ENCODE measurements at regions not wholly inside any gene's neighbourhood (a gene's known extent, or its start where the extent isn't known, plus 50 kb on each side); places are given as distances from the start of the nearest gene placed in this dataset.

- intact Hi-C loops (cut with micrococcal nuclease): no loop called here
Measured at GRCh38 chr1:59220356-59220755, 76.5 kb upstream of the FGGY start.

- intact Hi-C loops (cut with micrococcal nuclease): no loop called here
Measured at GRCh38 chr1:59223198-59223597, 73.7 kb upstream of the FGGY start.

- intact Hi-C loops (cut with micrococcal nuclease): no loop called here
Measured at GRCh38 chr1:59223989-59224634, 72.8 kb upstream of the FGGY start.

- intact Hi-C loops (cut with micrococcal nuclease): loop anchor here (1.0 kb wide), 1 partner anchor 505 kb away; no protein-coding TSS in a partner anchor
Measured at GRCh38 chr1:59225594-59226316, 71.1 kb upstream of the FGGY start.

- intact Hi-C loops (cut with micrococcal nuclease): no loop called here
Measured at GRCh38 chr1:59229138-59229537, 67.8 kb upstream of the FGGY start.

GRCh38 chr1:59230622-59231021, 66.3 kb upstream of the FGGY start:
- intact Hi-C loops (cut with micrococcal nuclease): no loop called here

GRCh38 chr1:59232216-59232615, 64.7 kb upstream of the FGGY start:
- intact Hi-C loops (cut with micrococcal nuclease): no loop called here

GRCh38 chr1:59233444-59233843, 63.5 kb upstream of the FGGY start:
- intact Hi-C loops (cut with micrococcal nuclease): no loop called here

GRCh38 chr1:59236721-59237545, 60.0 kb upstream of the FGGY start:
- intact Hi-C loops (cut with micrococcal nuclease): no loop called here

GRCh38 chr1:59237900-59238299, 59.0 kb upstream of the FGGY start:
- intact Hi-C loops (cut with micrococcal nuclease): no loop called here

- intact Hi-C loops (cut with micrococcal nuclease): no loop called here
Measured at GRCh38 chr1:59238333-59238934, 58.5 kb upstream of the FGGY start.

- intact Hi-C loops (cut with micrococcal nuclease): no loop called here
Measured at GRCh38 chr1:59238993-59239392, 57.9 kb upstream of the FGGY start.

- intact Hi-C loops (cut with micrococcal nuclease): no loop called here
Measured at GRCh38 chr1:59241909-59242308, 55.0 kb upstream of the FGGY start.

- intact Hi-C loops (cut with micrococcal nuclease): no loop called here
Measured at GRCh38 chr1:59242370-59242769, 54.5 kb upstream of the FGGY start.

GRCh38 chr1:59243550-59243949, 53.3 kb upstream of the FGGY start:
- intact Hi-C loops (cut with micrococcal nuclease): no loop called here

- intact Hi-C loops (cut with micrococcal nuclease): no loop called here
Measured at GRCh38 chr1:59243978-59244377, 52.9 kb upstream of the FGGY start.

- intact Hi-C loops (cut with micrococcal nuclease): no loop called here
Measured at GRCh38 chr1:59244891-59245290, 52.0 kb upstream of the FGGY start.

All from T-helper 1 cell treated with Interleukin-12 subunit alpha and Interleukin-12 subunit beta and Interleukin-4 antibody, amounts not matched to agents 30 ng/mL and 1 ng/mL, for 36 hours (primary cell).